T-cell (primary cell): ENCODE measurements at regions not wholly inside any gene's neighbourhood (a gene's known extent, or its start where the extent isn't known, plus 50 kb on each side); places are given as distances from the start of the nearest gene placed in this dataset.
"Not testable (repeated sequence)": the region's sequence is repeated elsewhere in the genome, so short reads cannot be mapped to it uniquely, and the experiment has no call there.

ENCODE experiments used
- ATAC-seq, 4 experiments: fragments of 200-7000 bp in 3 of 4; fragments of 150-1000 bp in 1 of 4; cut with Tn5 transposase; replicated peaks in 1 of 4; 1 replicate in 3 of 4; 2 replicates in 1 of 4; pipeline ENCODE4 v1.10.0; 2021; ENCODE audit warnings: moderate library complexity in 3 of 4, mild to moderate bottlenecking in 2 of 4, moderate number of reproducible peaks in 1 of 4
- CTCF ChIA-PET, 2 donors: fragments of 300-600 bp; sonication (Branson Sonifier 250); formaldehyde crosslinking; loops; one replicate each; lab custom pipeline; 2022; ENCODE audit warnings: antibody characterized with exemption in 2 of 2; lab: Charles Lee
- POLR2A ChIA-PET, 2 donors: fragments of 300-600 bp; sonication (Branson Sonifier 250); formaldehyde crosslinking; loops; one replicate each; lab custom pipeline; 2022; ENCODE audit warnings: antibody characterized with exemption in 2 of 2; lab: Charles Lee
- DNase-seq, 35 experiments: peaks; one replicate each; pipeline versions ENCODE4 v3.0.0 to v3.0.0-alpha.2; 2013 to 2023
- H3K27ac ChIP-seq: one replicate; pipeline ENCODE4 v1.5.1; 2013; ENCODE audit warnings: low read length
- H3K27me3 ChIP-seq, 2 experiments: replicated peaks in 1 of 2; 1 replicate in 1 of 2; 2 replicates in 1 of 2; pipeline versions ENCODE4 v1.6.1 to v1.7.0; 2013; ENCODE audit warnings: low read length in 1 of 2, mixed read lengths in 1 of 2; ENCODE audit not compliant: control insufficient read depth in 2 of 2, insufficient read depth in 2 of 2; ENCODE audit errors: extremely low read depth in 1 of 2
- H3K36me3 ChIP-seq, 2 donors: 1 replicate in 1 of 2; 2 replicates in 1 of 2; pipeline versions ENCODE4 v1.6.1 to v1.7.0; 2013; ENCODE audit warnings: low read length in 1 of 2; ENCODE audit not compliant: control insufficient read depth in 2 of 2, insufficient read depth in 1 of 2; ENCODE audit errors: extremely low read depth in 1 of 2
- H3K4me1 ChIP-seq, 2 experiments: 1 replicate in 1 of 2; 2 replicates in 1 of 2; pipeline versions ENCODE4 v1.6.1 to v1.7.0; 2013; ENCODE audit warnings: low read length in 2 of 2, mixed read lengths in 1 of 2; ENCODE audit not compliant: insufficient read depth in 2 of 2, control insufficient read depth in 1 of 2; ENCODE audit errors: extremely low read depth in 1 of 2
- H3K4me3 ChIP-seq, 2 donors: 1 replicate in 1 of 2; 2 replicates in 1 of 2; pipeline versions ENCODE4 v1.5.1 to v1.7.0; 2013; ENCODE audit warnings: mild to moderate bottlenecking in 2 of 2, low read length in 1 of 2, moderate library complexity in 1 of 2; ENCODE audit not compliant: control insufficient read depth in 1 of 2; ENCODE audit errors: extremely low read depth in 1 of 2
- H3K9me3 ChIP-seq: 2 replicates; pipeline ENCODE4 v1.7.0; 2013
- H3K27ac Mint-ChIP-seq, 2 donors: one replicate each; pipeline ENCODE4 v1.8.0; 2020 to 2021; ENCODE audit warnings: mild to moderate bottlenecking in 2 of 2, mixed read lengths in 2 of 2
- H3K27me3 Mint-ChIP-seq, 2 donors: one replicate each; pipeline ENCODE4 v1.8.0; 2021 to 2022; ENCODE audit warnings: mixed read lengths in 2 of 2
- H3K36me3 Mint-ChIP-seq: one replicate; pipeline ENCODE4 v1.8.0; 2021; ENCODE audit warnings: mixed read lengths
- H3K4me1 Mint-ChIP-seq, 3 donors: one replicate each; pipeline ENCODE4 v1.8.0; 2020 to 2022; ENCODE audit warnings: mixed read lengths in 3 of 3, mild to moderate bottlenecking in 1 of 3
- H3K4me3 Mint-ChIP-seq, 3 donors: one replicate each; pipeline ENCODE4 v1.8.0; 2020 to 2022; ENCODE audit warnings: mild to moderate bottlenecking in 3 of 3, mixed read lengths in 3 of 3, moderate library complexity in 3 of 3
- H3K9me3 Mint-ChIP-seq, 3 donors: one replicate each; pipeline ENCODE4 v1.8.0; 2020 to 2022; ENCODE audit warnings: mixed read lengths in 3 of 3
- WGBS: methylation state at CpG from one replicate; pipeline ENCODE4 v1.1.5; 2013; ENCODE audit warnings: missing lambda C conversion rate; ENCODE audit not compliant: insufficient coverage; 5-methylcytosine and 5-hydroxymethylcytosine counted together

GRCh38 chr2:36289731-36290130 lies 65.8 kb upstream of the CRIM1 start:
- ChIA-PET POLR2A (interaction anchor here in 1 of 2 donors (0.6 kb wide), 1 partner anchor 358 kb away, joined by 3 read pairs; no protein-coding TSS in a partner anchor), CTCF (interaction anchor here in 1 of 2 donors (0.6 kb wide), 1 partner anchor 11 kb away, joined by 3 read pairs; no protein-coding TSS in a partner anchor)
- Histone ChIP-seq H3K27me3 (no peaks in the 10 kb centered on the region), H3K9me3 (no peaks in the 10 kb centered on the region), H3K27ac (no peak overlapping the region), H3K4me3 (no peak overlapping the region), H3K36me3 (no peaks in the 10 kb centered on the region), H3K4me1 (no peaks in the 10 kb centered on the region)
- Mint-ChIP-seq H3K9me3 (no peaks in the 10 kb centered on the region), H3K4me1 (peaks cover 0 to 6% (median 0%) of the 10 kb centered on the region in 3 donors), H3K4me3 (no peak overlapping the region), H3K27ac (no peak overlapping the region), H3K36me3 (no peaks in the 10 kb centered on the region), H3K27me3 (no peaks in the 10 kb centered on the region)
- no CpG with 5 or more reads among the region's 1 CpG for WGBS
- ATAC-seq (no peak), DNase-seq (no peak)

- no peaks in the 10 kb centered on the region for H3K9me3 ChIP-seq
- Mint-ChIP-seq H3K27me3 (no peaks in the 10 kb centered on the region), H3K9me3 (peaks cover 0 to 3% (median 3%) of the 10 kb centered on the region in 3 donors), H3K4me1 (peaks cover 0 to 1% (median 0%) of the 10 kb centered on the region in 3 donors), H3K4me3 (no peak overlapping the region), H3K36me3 (no peaks in the 10 kb centered on the region), H3K27ac (no peak overlapping the region)
- DNase-seq (no peak), ATAC-seq (no peak)
- 64% methylated on average over 2 of the region's 6 CpGs for WGBS
- H3K27ac ChIP-seq = no peak overlapping the region
- H3K36me3 ChIP-seq = no peaks in the 10 kb centered on the region
- no peak overlapping the region for H3K4me3 ChIP-seq
- ChIA-PET POLR2A (no interaction called here), CTCF (interaction anchor here in 1 of 2 donors (0.9 kb wide), 1 partner anchor 65 kb away, joined by 3 read pairs; no protein-coding TSS in a partner anchor)
- H3K27me3 ChIP-seq = no peaks in the 10 kb centered on the region
- no peaks in the 10 kb centered on the region for H3K4me1 ChIP-seq
Observed at GRCh38 chr2:36287363-36288275, 68.0 kb upstream of the CRIM1 start.

GRCh38 chr2:36279506-36279905 lies 76.1 kb upstream of the CRIM1 start:
- H3K27me3 ChIP-seq, DNase-seq, H3K4me1 Mint-ChIP-seq, H3K27me3 Mint-ChIP-seq, H3K9me3 ChIP-seq, H3K27ac ChIP-seq, H3K36me3 Mint-ChIP-seq, H3K36me3 ChIP-seq, ATAC-seq, CTCF ChIA-PET, H3K27ac Mint-ChIP-seq, H3K4me1 ChIP-seq, POLR2A ChIA-PET, H3K4me3 Mint-ChIP-seq, H3K4me3 ChIP-seq: not testable (repeated sequence)
- peaks cover 7 to 23% (median 16%) of the 10 kb centered on the region in 3 donors for H3K9me3 Mint-ChIP-seq
- 85% methylated on average over 4 of the region's 7 CpGs for WGBS

GRCh38 chr2:36277881-36278523 lies 77.6 kb upstream of the CRIM1 start:
- DNase-seq = no peak
- Mint-ChIP-seq H3K9me3 (peaks cover 4 to 23% (median 15%) of the 10 kb centered on the region in 3 donors), H3K4me3 (no peak overlapping the region), H3K27ac (no peak overlapping the region), H3K4me1 (no peaks in the 10 kb centered on the region), H3K27me3 (no peaks in the 10 kb centered on the region), H3K36me3 (no peaks in the 10 kb centered on the region)
- ATAC-seq = no peak
- ChIA-PET POLR2A (no interaction called here), CTCF (no interaction called here)
- no CpG with 5 or more reads among the region's 2 CpGs for WGBS
- Histone ChIP-seq H3K27me3 (no peaks in the 10 kb centered on the region), H3K4me1 (no peaks in the 10 kb centered on the region), H3K9me3 (no peaks in the 10 kb centered on the region), H3K27ac (no peak overlapping the region), H3K4me3 (no peak overlapping the region), H3K36me3 (no peaks in the 10 kb centered on the region)

GRCh38 chr2:36277146-36277808 lies 78.3 kb upstream of the CRIM1 start:
- Histone ChIP-seq H3K27ac (no peak overlapping the region), H3K27me3 (no peaks in the 10 kb centered on the region), H3K36me3 (no peaks in the 10 kb centered on the region), H3K4me3 (no peak overlapping the region), H3K4me1 (no peaks in the 10 kb centered on the region), H3K9me3 (no peaks in the 10 kb centered on the region)
- H3K36me3 Mint-ChIP-seq = no peaks in the 10 kb centered on the region
- peaks cover 4 to 23% (median 15%) of the 10 kb centered on the region in 3 donors for H3K9me3 Mint-ChIP-seq
- no CpG with 5 or more reads among the region's 3 CpGs for WGBS
- no peak overlapping the region for H3K27ac Mint-ChIP-seq
- DNase-seq (no peak), ATAC-seq (no peak)
- H3K4me1 Mint-ChIP-seq = no peaks in the 10 kb centered on the region
- CTCF ChIA-PET = no interaction called here
- POLR2A ChIA-PET = no interaction called here
- H3K4me3 Mint-ChIP-seq = no peak overlapping the region
- no peaks in the 10 kb centered on the region for H3K27me3 Mint-ChIP-seq

- POLR2A ChIA-PET = no interaction called here
- no peak for ATAC-seq
- WGBS = 80% methylated on average over 1 of the region's 1 CpG
Observed at GRCh38 chr2:36271266-36271665, 84.3 kb upstream of the CRIM1 start.

More at GRCh38 chr2:36271266-36271665, 84.3 kb upstream of the CRIM1 start:
- CTCF ChIA-PET = no interaction called here
- Mint-ChIP-seq H3K9me3 (peaks cover 7 to 16% (median 12%) of the 10 kb centered on the region in 3 donors), H3K27me3 (no peaks in the 10 kb centered on the region), H3K4me1 (peaks cover 11 to 13% (median 12%) of the 10 kb centered on the region in 3 donors), H3K27ac (no peak overlapping the region), H3K4me3 (no peak overlapping the region), H3K36me3 (peaks cover 6% of the 10 kb centered on the region)
- H3K4me1 ChIP-seq = no peaks in the 10 kb centered on the region
- no peak overlapping the region for H3K27ac ChIP-seq
- no peak overlapping the region for H3K4me3 ChIP-seq
- peaks cover 5% of the 10 kb centered on the region for H3K9me3 ChIP-seq
- H3K27me3 ChIP-seq = no peaks in the 10 kb centered on the region
- no peaks in the 10 kb centered on the region for H3K36me3 ChIP-seq
- no peak for DNase-seq
